Common myeloid progenitor, CD34-positive (primary cell): ENCODE measurements at regions not wholly inside any gene's neighbourhood (a gene's known extent, or its start where the extent isn't known, plus 50 kb on each side); places are given as distances from the start of the nearest gene placed in this dataset.

Experiments
- CTCF ChIA-PET: fragments of 350-600 bp; sonication (Branson Sonifier 250); formaldehyde crosslinking; loops from one replicate; lab custom pipeline; 2021; ENCODE audit warnings: antibody characterized with exemption; lab: Charles Lee
- POLR2A ChIA-PET: fragments of 350-600 bp; sonication (Branson Sonifier 250); formaldehyde crosslinking; loops from one replicate; lab custom pipeline; 2021; ENCODE audit warnings: antibody characterized with exemption; lab: Charles Lee
- DNase-seq, 3 donors: peaks; one replicate each; pipeline versions ENCODE4 v3.0.0 to v3.0.0-alpha.2; 2013
- H3K27ac ChIP-seq, 2 experiments: 1 replicate in 1 of 2; 2 replicates in 1 of 2; pipeline ENCODE4 v1.7.0; 2013; ENCODE audit warnings: inconsistent platforms in 2 of 2, low read length in 2 of 2, mild to moderate bottlenecking in 2 of 2, low read depth in 1 of 2, moderate library complexity in 1 of 2; ENCODE audit not compliant: severe bottlenecking in 2 of 2, insufficient read depth in 1 of 2, poor library complexity in 1 of 2
- H3K27me3 ChIP-seq, 5 experiments: replicated peaks in 2 of 5; 1 replicate in 3 of 5; 2 replicates in 2 of 5; pipeline versions ENCODE4 v1.6.1 to v1.7.0; 2013; ENCODE audit warnings: low read length in 4 of 5, mild to moderate bottlenecking in 2 of 5, moderate library complexity in 2 of 5, inconsistent platforms in 1 of 5; ENCODE audit not compliant: insufficient read depth in 5 of 5, control insufficient read depth in 4 of 5
- H3K36me3 ChIP-seq, 4 experiments: 1 replicate in 2 of 4; 2 replicates in 2 of 4; pipeline versions ENCODE4 v1.6.1 to v1.7.0; 2013; ENCODE audit warnings: low read length in 3 of 4, control low read depth in 1 of 4, mild to moderate bottlenecking in 1 of 4; ENCODE audit not compliant: control insufficient read depth in 4 of 4, insufficient read depth in 4 of 4
- H3K4me1 ChIP-seq, 4 experiments: 1 replicate in 3 of 4; 2 replicates in 1 of 4; pipeline versions ENCODE4 v1.6.1 to v1.7.1; 2013; ENCODE audit warnings: low read length in 3 of 4, mild to moderate bottlenecking in 3 of 4, control low read depth in 1 of 4, inconsistent platforms in 1 of 4, moderate library complexity in 1 of 4; ENCODE audit not compliant: control insufficient read depth in 4 of 4, insufficient read depth in 4 of 4; ENCODE audit errors: control extremely low read depth in 1 of 4
- H3K4me3 ChIP-seq, 7 experiments: 1 replicate in 4 of 7; 2 replicates in 3 of 7; pipeline versions ENCODE4 v1.5.1 to v1.7.0; 2013; ENCODE audit warnings: mild to moderate bottlenecking in 7 of 7, low read length in 6 of 7, moderate library complexity in 6 of 7, inconsistent platforms in 2 of 7, low read depth in 2 of 7, control low read depth in 1 of 7; ENCODE audit not compliant: insufficient read depth in 4 of 7, control insufficient read depth in 1 of 7; ENCODE audit errors: extremely low read depth in 1 of 7
- H3K9me3 ChIP-seq, 5 experiments: 1 replicate in 4 of 5; 2 replicates in 1 of 5; pipeline versions ENCODE4 v1.6.1 to v1.7.1; 2013; ENCODE audit warnings: low read length in 4 of 5, mild to moderate bottlenecking in 2 of 5, inconsistent platforms in 1 of 5, low read depth in 1 of 5, moderate library complexity in 1 of 5; ENCODE audit not compliant: control insufficient read depth in 4 of 5, insufficient read depth in 2 of 5; ENCODE audit errors: control extremely low read depth in 1 of 5
- WGBS: methylation state at CpG from one replicate; pipeline ENCODE4 v1.1.5; 2013; ENCODE audit not compliant: insufficient coverage; 5-methylcytosine and 5-hydroxymethylcytosine counted together

- H3K36me3 ChIP-seq: no peaks in the 10 kb centered on the region
- peaks cover 0 to 1% (median 0%) of the 10 kb centered on the region in 5 experiments for H3K27me3 ChIP-seq
- POLR2A ChIA-PET: no interaction called here
- CTCF ChIA-PET: interaction anchor here (1.2 to 2.8 kb wide), 6 partner anchors 9 to 267 kb away, joined by 3 to 16 read pairs (median 3); no protein-coding TSS in a partner anchor
- no CpG with 5 or more reads among the region's 1 CpG for WGBS
- no peak overlapping the region for H3K4me3 ChIP-seq
- H3K9me3 ChIP-seq: no peaks in the 10 kb centered on the region
- H3K27ac ChIP-seq: no peak overlapping the region
- DNase-seq: no peak
- H3K4me1 ChIP-seq: peaks cover 0 to 3% (median 0%) of the 10 kb centered on the region in 4 experiments
Measured at GRCh38 chr4:20416800-20417199, 165.1 kb downstream of the SLIT2 start.

- Histone ChIP-seq H3K4me3 (peak overlapping the region in 5 of 7 experiments; percentile 11 to 76 (median 48)), H3K27ac (peak overlapping the region in 1 of 2 experiments; percentile 36), H3K36me3 (no peaks in the 10 kb centered on the region), H3K4me1 (peaks cover 0 to 3% (median 0%) of the 10 kb centered on the region in 4 experiments), H3K9me3 (no peaks in the 10 kb centered on the region), H3K27me3 (peaks cover 0 to 1% (median 0%) of the 10 kb centered on the region in 5 experiments)
- WGBS: no CpG with 5 or more reads among the region's 4 CpGs
- POLR2A ChIA-PET: no interaction called here
- peak; percentile 70 to 79 (median 73) for DNase-seq
- CTCF ChIA-PET: interaction anchor here (0.9 to 1.6 kb wide), 2 partner anchors 266 to 281 kb away, joined by 4 to 13 read pairs; partner anchors contain the start of gene PACRGL
Measured at GRCh38 chr4:20418861-20419451, 167.3 kb downstream of the SLIT2 start.

- WGBS: 100% methylated on average over 2 of the region's 3 CpGs
- Histone ChIP-seq H3K4me1 (peaks cover 0 to 3% (median 0%) of the 10 kb centered on the region in 4 experiments), H3K36me3 (no peaks in the 10 kb centered on the region), H3K9me3 (no peaks in the 10 kb centered on the region), H3K27me3 (peaks cover 0 to 4% (median 2%) of the 10 kb centered on the region in 5 experiments), H3K4me3 (no peak overlapping the region), H3K27ac (no peak overlapping the region)
- CTCF ChIA-PET: interaction anchor here (0.8 to 1.6 kb wide), 7 partner anchors 10 to 264 kb away, joined by 3 to 13 read pairs (median 4); no protein-coding TSS in a partner anchor
- no peak for DNase-seq
- POLR2A ChIA-PET: no interaction called here
Measured at GRCh38 chr4:20420916-20421602, 169.4 kb downstream of the SLIT2 start.

- CTCF ChIA-PET: interaction anchor here (0.8 to 1.6 kb wide), 10 partner anchors 7 to 270 kb away, joined by 3 to 7 read pairs (median 4); no protein-coding TSS in a partner anchor
- Histone ChIP-seq H3K4me3 (no peak overlapping the region), H3K27ac (no peak overlapping the region), H3K36me3 (no peaks in the 10 kb centered on the region), H3K4me1 (peaks cover 0 to 3% (median 0%) of the 10 kb centered on the region in 4 experiments), H3K27me3 (peaks cover 0 to 7% (median 4%) of the 10 kb centered on the region in 5 experiments), H3K9me3 (no peaks in the 10 kb centered on the region)
- no peak for DNase-seq
- POLR2A ChIA-PET: no interaction called here
- 100% methylated on average over 1 of the region's 3 CpGs for WGBS
Measured at GRCh38 chr4:20421603-20421985, 169.9 kb downstream of the SLIT2 start.

- H3K9me3 ChIP-seq: no peaks in the 10 kb centered on the region
- peaks cover 0 to 3% (median 0%) of the 10 kb centered on the region in 4 experiments for H3K4me1 ChIP-seq
- peaks cover 0 to 7% (median 4%) of the 10 kb centered on the region in 5 experiments for H3K27me3 ChIP-seq
- peak; percentile 52 to 73 (median 63) for DNase-seq
- H3K27ac ChIP-seq: no peak overlapping the region
- no peak overlapping the region for H3K4me3 ChIP-seq
- no peaks in the 10 kb centered on the region for H3K36me3 ChIP-seq
- ChIA-PET CTCF (interaction anchor here (0.6 to 1.6 kb wide), 6 partner anchors 8 to 270 kb away, joined by 3 to 7 read pairs (median 4); no protein-coding TSS in a partner anchor), POLR2A (no interaction called here)
- WGBS: 38% methylated on average over 1 of the region's 2 CpGs
Measured at GRCh38 chr4:20422398-20422797, 170.7 kb downstream of the SLIT2 start.

- Histone ChIP-seq H3K4me3 (no peak overlapping the region), H3K9me3 (no peaks in the 10 kb centered on the region), H3K27me3 (peaks cover 0 to 7% (median 4%) of the 10 kb centered on the region in 5 experiments), H3K27ac (no peak overlapping the region), H3K36me3 (no peaks in the 10 kb centered on the region), H3K4me1 (peaks cover 0 to 2% (median 0%) of the 10 kb centered on the region in 4 experiments)
- ChIA-PET CTCF (no interaction called here), POLR2A (no interaction called here)
- peak in 2 of 3 donors; percentile 10 for DNase-seq
- no CpG with 5 or more reads among the region's 3 CpGs for WGBS
Measured at GRCh38 chr4:20423420-20423819, 171.7 kb downstream of the SLIT2 start.
